Gastrocnemius medialis (tissue), 4 donors: ENCODE measurements at regions not wholly inside any gene's neighbourhood (a gene's known extent, or its start where the extent isn't known, plus 50 kb on each side); places are given as distances from the start of the nearest gene placed in this dataset.

Source experiments
- POLR2A ChIP-seq, 2 donors: fragments of 450-650 bp; IDR thresholded peaks; one replicate each; pipeline ENCODE4 v1.6.1; 2017; ENCODE audit warnings: antibody characterized with exemption in 2 of 2, mild to moderate bottlenecking in 2 of 2, moderate library complexity in 2 of 2
- TF ChIP-seq, protein P1 (sequence below), 5 experiments: fragments of 450-650 bp in 3 of 5; fragments of 200-600 bp in 2 of 5; sonication (generic) in 2 of 5; IDR thresholded peaks in 4 of 5; conservative IDR thresholded peaks in 1 of 5; 1 replicate in 4 of 5; 2 replicates in 1 of 5; pipeline ENCODE4 v1.5.1; 2016 to 2019; ENCODE audit warnings: antibody characterized with exemption in 5 of 5, mild to moderate bottlenecking in 3 of 5, moderate library complexity in 3 of 5

DNA sequence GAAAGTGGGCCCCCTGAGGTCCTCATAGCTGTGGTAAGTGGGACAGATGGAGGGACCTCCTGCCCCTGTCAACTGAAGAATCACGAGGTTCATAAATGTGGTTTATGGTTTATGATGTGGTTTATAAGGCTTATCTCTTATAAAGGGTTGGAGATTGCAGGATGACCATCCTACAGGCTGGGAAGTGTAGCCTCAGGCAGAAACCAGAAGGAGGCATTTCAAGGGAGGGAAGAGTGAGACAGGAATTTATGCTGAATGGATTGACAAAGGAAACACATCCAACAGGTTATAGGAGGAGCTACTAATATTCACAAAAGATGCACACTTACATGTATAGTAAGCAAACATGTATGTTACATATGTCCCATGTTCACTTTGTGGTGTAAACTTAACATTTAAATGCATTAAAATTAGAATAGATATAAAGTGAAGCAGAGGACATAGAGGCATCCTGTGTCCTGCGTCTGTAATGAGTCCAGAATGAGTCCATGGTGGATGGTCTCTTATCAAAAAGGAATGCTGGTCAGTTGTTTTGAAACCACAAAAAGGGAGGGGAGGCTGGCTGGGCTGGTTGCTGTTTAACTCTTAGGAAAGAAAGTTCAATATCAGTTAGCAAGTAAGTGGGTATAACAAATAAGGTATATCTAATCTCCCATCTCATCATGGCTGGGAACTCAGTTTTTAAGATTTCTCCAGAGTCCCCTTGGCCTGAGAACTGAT, 149.0 kb upstream of the RMST start:
- TF ChIP-seq, protein P1, sequence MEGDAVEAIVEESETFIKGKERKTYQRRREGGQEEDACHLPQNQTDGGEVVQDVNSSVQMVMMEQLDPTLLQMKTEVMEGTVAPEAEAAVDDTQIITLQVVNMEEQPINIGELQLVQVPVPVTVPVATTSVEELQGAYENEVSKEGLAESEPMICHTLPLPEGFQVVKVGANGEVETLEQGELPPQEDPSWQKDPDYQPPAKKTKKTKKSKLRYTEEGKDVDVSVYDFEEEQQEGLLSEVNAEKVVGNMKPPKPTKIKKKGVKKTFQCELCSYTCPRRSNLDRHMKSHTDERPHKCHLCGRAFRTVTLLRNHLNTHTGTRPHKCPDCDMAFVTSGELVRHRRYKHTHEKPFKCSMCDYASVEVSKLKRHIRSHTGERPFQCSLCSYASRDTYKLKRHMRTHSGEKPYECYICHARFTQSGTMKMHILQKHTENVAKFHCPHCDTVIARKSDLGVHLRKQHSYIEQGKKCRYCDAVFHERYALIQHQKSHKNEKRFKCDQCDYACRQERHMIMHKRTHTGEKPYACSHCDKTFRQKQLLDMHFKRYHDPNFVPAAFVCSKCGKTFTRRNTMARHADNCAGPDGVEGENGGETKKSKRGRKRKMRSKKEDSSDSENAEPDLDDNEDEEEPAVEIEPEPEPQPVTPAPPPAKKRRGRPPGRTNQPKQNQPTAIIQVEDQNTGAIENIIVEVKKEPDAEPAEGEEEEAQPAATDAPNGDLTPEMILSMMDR (IDR thresholded peaks at IDR 0.05 in 4 of 5, conservative IDR thresholded peaks at IDR 0.05 in 1 of 5): no peak
- TF ChIP-seq POLR2A (IDR thresholded peaks at IDR 0.05): no peak
